Panc1 (cell line): ENCODE measurements at regions not wholly inside any gene's neighbourhood (a gene's known extent, or its start where the extent isn't known, plus 50 kb on each side); places are given as distances from the start of the nearest gene placed in this dataset.

Experiments used
- ATAC-seq: fragments of 200-7000 bp; cut with Tn5 transposase; 2 replicates; pipeline ENCODE4 v1.9.1; 2020; ENCODE audit warnings: mild to moderate bottlenecking, moderate library complexity
- BruUV-seq: library from RNA; stranded (reverse); fragments of 400-500 nt; replicated peaks from 2 replicates; lab custom pipeline; 2021; lab: Mats Ljungman, UMichigan
- CTCF ChIA-PET: fragments of 300-600 bp; sonication (Branson Sonifier 250); formaldehyde crosslinking; loops from one replicate; lab custom pipeline; 2022; ENCODE audit warnings: antibody characterized with exemption; lab: Charles Lee
- POLR2A ChIA-PET: fragments of 300-600 bp; sonication (Branson Sonifier 250); formaldehyde crosslinking; loops from one replicate; lab custom pipeline; 2022; ENCODE audit warnings: antibody characterized with exemption; lab: Charles Lee
- DNase-seq: peaks from one replicate; pipeline ENCODE4 v3.0.0-alpha.2; 2010; ENCODE audit warnings: low read depth, low spot score
- H3K27ac ChIP-seq: 2 replicates; pipeline ENCODE4 v1.5.1; 2011; ENCODE audit warnings: mild to moderate bottlenecking, low read length, inconsistent platforms
- H3K27me3 ChIP-seq: fragments of 200-500 bp; sonication (Bioruptor generic); 2 replicates; pipeline ENCODE4 v1.6.0; 2014; ENCODE audit warnings: low read length, inconsistent platforms; ENCODE audit not compliant: control insufficient read depth, insufficient read depth
- H3K36me3 ChIP-seq: fragments of 200-500 bp; sonication (Bioruptor generic); 2 replicates; pipeline ENCODE4 v1.5.1; 2014; ENCODE audit warnings: inconsistent platforms, mild to moderate bottlenecking, low read length, moderate library complexity; ENCODE audit not compliant: control insufficient read depth, insufficient read depth
- H3K4me1 ChIP-seq: 2 replicates; pipeline ENCODE4 v1.5.1; 2011; ENCODE audit warnings: inconsistent platforms, mild to moderate bottlenecking, low read length, moderate library complexity; ENCODE audit not compliant: control insufficient read depth, insufficient read depth
- H3K4me3 ChIP-seq, 2 experiments: 2 replicates each; pipeline ENCODE4 v1.5.1; 2011 to 2012; ENCODE audit warnings: low read depth in 2 of 2, low read length in 2 of 2, mild to moderate bottlenecking in 2 of 2, inconsistent platforms in 1 of 2, moderate library complexity in 1 of 2
- H3K9me3 ChIP-seq: fragments of 200-500 bp; sonication (Bioruptor generic); 2 replicates; pipeline ENCODE4 v1.5.1; 2014; ENCODE audit warnings: low read depth, mild to moderate bottlenecking, inconsistent platforms, low read length, moderate library complexity; ENCODE audit not compliant: control insufficient read depth, insufficient read depth
- POLR2AphosphoS5 ChIP-seq: IDR thresholded peaks from 2 replicates; pipeline ENCODE4 v1.6.1; 2012; ENCODE audit warnings: mild to moderate bottlenecking, low read depth, low read length, moderate library complexity
- SIN3A ChIP-seq: IDR thresholded peaks from 2 replicates; pipeline ENCODE4 v1.6.1; 2012; ENCODE audit warnings: low read depth, mild to moderate bottlenecking, low read length, moderate library complexity, borderline replicate concordance; ENCODE audit not compliant: insufficient read depth
- TCF7L2 ChIP-seq: IDR thresholded peaks from 2 replicates; pipeline ENCODE4 v1.6.1; 2011; ENCODE audit warnings: mild to moderate bottlenecking, low read depth, low read length, inconsistent platforms
- in situ Hi-C: cut with HindIII; loops from 2 replicates; pipeline ENCODE4 v1.10.0; 2016; ENCODE audit warnings: low sequenced_read_pairs, low pct_unique_long_range_greater_than_20kb
- intact Hi-C: fragments of 100-400 bp; cut with micrococcal nuclease; formaldehyde crosslinking; loops from one replicate; pipeline ENCODE4 v1.10.0; 2022; ENCODE audit not compliant: unreplicated experiment
- TF ChIP-seq, protein P1 (sequence below): fragments of 450-650 bp; IDR thresholded peaks from 2 replicates; pipeline ENCODE4 v1.5.1; 2017; ENCODE audit warnings: mild to moderate bottlenecking
- TF ChIP-seq, protein P2 (sequence below), 2 experiments: IDR thresholded peaks; 2 replicates each; pipeline ENCODE4 v1.6.1; 2011 to 2012; ENCODE audit warnings: low read depth in 2 of 2, control low read depth in 1 of 2, low read length in 1 of 2, mild to moderate bottlenecking in 1 of 2, moderate library complexity in 1 of 2; ENCODE audit not compliant: insufficient read depth in 1 of 2

DNA sequence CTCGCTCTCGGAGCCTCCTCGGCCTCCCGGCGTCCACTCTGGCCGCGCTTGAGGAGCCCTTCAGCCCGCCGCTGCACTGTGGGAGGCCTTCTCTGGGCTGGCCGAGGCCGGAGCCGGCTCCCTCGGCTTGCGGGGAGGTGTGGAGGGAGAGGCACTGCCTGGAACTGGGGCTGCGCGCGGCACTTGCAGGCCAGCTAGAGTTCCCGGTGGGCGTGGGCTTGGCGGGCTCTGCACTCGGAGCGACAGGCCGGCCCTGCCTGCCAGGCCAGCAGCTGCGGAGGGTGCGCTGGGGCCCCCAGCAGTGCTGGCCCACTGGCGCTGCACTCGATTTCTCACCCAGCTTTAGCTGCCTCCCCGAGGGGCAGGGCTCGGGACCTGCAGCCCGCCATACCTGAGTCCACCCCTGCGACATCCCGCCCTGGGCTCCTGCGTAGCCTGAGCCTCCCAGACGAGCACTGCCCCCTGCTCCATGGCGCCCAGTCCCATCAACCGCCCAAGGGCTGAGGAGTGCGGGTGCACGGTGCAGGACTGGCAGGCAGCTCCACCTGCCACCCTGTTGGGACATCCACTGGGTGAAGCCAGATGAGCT is 765.0 kb downstream of the IGSF11 start:
- in situ Hi-C loops (no loop called here), intact Hi-C loops (no loop called here)
- BruUV-seq, result no TSS peak
- ATAC-seq (no peak), DNase-seq (no peak)
- no peak for TF ChIP-seq TCF7L2
- TF ChIP-seq, protein P1, sequence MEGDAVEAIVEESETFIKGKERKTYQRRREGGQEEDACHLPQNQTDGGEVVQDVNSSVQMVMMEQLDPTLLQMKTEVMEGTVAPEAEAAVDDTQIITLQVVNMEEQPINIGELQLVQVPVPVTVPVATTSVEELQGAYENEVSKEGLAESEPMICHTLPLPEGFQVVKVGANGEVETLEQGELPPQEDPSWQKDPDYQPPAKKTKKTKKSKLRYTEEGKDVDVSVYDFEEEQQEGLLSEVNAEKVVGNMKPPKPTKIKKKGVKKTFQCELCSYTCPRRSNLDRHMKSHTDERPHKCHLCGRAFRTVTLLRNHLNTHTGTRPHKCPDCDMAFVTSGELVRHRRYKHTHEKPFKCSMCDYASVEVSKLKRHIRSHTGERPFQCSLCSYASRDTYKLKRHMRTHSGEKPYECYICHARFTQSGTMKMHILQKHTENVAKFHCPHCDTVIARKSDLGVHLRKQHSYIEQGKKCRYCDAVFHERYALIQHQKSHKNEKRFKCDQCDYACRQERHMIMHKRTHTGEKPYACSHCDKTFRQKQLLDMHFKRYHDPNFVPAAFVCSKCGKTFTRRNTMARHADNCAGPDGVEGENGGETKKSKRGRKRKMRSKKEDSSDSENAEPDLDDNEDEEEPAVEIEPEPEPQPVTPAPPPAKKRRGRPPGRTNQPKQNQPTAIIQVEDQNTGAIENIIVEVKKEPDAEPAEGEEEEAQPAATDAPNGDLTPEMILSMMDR, result no peak
- TF ChIP-seq SIN3A, result no peak
- TF ChIP-seq, protein P2, sequence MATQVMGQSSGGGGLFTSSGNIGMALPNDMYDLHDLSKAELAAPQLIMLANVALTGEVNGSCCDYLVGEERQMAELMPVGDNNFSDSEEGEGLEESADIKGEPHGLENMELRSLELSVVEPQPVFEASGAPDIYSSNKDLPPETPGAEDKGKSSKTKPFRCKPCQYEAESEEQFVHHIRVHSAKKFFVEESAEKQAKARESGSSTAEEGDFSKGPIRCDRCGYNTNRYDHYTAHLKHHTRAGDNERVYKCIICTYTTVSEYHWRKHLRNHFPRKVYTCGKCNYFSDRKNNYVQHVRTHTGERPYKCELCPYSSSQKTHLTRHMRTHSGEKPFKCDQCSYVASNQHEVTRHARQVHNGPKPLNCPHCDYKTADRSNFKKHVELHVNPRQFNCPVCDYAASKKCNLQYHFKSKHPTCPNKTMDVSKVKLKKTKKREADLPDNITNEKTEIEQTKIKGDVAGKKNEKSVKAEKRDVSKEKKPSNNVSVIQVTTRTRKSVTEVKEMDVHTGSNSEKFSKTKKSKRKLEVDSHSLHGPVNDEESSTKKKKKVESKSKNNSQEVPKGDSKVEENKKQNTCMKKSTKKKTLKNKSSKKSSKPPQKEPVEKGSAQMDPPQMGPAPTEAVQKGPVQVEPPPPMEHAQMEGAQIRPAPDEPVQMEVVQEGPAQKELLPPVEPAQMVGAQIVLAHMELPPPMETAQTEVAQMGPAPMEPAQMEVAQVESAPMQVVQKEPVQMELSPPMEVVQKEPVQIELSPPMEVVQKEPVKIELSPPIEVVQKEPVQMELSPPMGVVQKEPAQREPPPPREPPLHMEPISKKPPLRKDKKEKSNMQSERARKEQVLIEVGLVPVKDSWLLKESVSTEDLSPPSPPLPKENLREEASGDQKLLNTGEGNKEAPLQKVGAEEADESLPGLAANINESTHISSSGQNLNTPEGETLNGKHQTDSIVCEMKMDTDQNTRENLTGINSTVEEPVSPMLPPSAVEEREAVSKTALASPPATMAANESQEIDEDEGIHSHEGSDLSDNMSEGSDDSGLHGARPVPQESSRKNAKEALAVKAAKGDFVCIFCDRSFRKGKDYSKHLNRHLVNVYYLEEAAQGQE (IDR thresholded peaks at IDR 0.05; ENCODE audit: insufficient read depth in 1 of 2, low read depth in 2 of 2, low read length in 1 of 2), result no peak
- TF ChIP-seq POLR2AphosphoS5, result no peak
- POLR2A ChIA-PET, result no interaction called here
- Histone ChIP-seq H3K4me1 (no peaks in the 10 kb centered on the region), H3K4me3 (no peak overlapping the region), H3K27ac (no peak overlapping the region), H3K27me3 (no peaks in the 10 kb centered on the region), H3K9me3 (no peaks in the 10 kb centered on the region), H3K36me3 (no peaks in the 10 kb centered on the region)
- CTCF ChIA-PET, result no interaction called here

DNA sequence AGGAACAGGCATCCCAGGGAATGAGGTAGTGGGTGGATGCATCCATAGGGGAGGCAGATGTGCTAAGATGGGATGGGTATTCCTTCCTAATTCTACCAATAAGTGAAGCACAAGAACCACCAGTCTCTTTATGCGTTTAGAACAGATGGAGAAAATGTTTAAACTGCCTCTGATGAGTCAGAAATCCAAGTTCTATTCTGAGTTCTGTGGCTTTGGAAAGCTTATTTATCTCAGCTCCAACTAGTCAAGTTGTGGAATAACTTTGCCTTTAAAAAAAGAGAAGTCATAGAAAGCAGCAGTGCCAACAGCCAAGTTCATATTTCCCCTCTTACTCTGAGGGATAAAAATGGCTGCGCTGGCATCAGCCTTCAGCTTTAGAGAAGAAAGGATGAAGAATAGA is 761.7 kb downstream of the IGSF11 start:
- Histone ChIP-seq H3K27ac (no peak overlapping the region), H3K9me3 (no peaks in the 10 kb centered on the region), H3K4me3 (no peak overlapping the region), H3K4me1 (no peaks in the 10 kb centered on the region), H3K27me3 (no peaks in the 10 kb centered on the region), H3K36me3 (no peaks in the 10 kb centered on the region)
- POLR2A ChIA-PET, result no interaction called here
- no peak for TF ChIP-seq POLR2AphosphoS5
- no peak for TF ChIP-seq TCF7L2
- TF ChIP-seq, protein P1, result no peak
- TF ChIP-seq, protein P2 (IDR thresholded peaks at IDR 0.05; ENCODE audit: insufficient read depth in 1 of 2, low read depth in 2 of 2, low read length in 1 of 2), result no peak
- TF ChIP-seq SIN3A, result no peak
- in situ Hi-C loops, result no loop called here
- intact Hi-C loops, result no loop called here
- ATAC-seq, result no peak
- BruUV-seq, result no TSS peak
- CTCF ChIA-PET, result no interaction called here
- no peak for DNase-seq
